Neuronal stem cell (in vitro differentiated cells): ENCODE measurements at regions not wholly inside any gene's neighbourhood (a gene's known extent, or its start where the extent isn't known, plus 50 kb on each side); places are given as distances from the start of the nearest gene placed in this dataset.

ENCODE experiments used
- DNase-seq: peaks from one replicate; pipeline ENCODE4 v3.0.0-alpha.2; 2013; ENCODE audit warnings: low spot score
- H2AFZ ChIP-seq: one replicate; pipeline ENCODE4 v1.6.1; 2013; ENCODE audit warnings: mild to moderate bottlenecking, low read length, inconsistent platforms
- H2AK5ac ChIP-seq: 2 replicates; pipeline ENCODE4 v1.6.1; 2013; ENCODE audit warnings: low read depth, mild to moderate bottlenecking, inconsistent platforms, low read length, moderate library complexity, mixed read lengths
- H2BK120ac ChIP-seq: 2 replicates; pipeline ENCODE4 v1.6.1; 2013; ENCODE audit warnings: low read depth, mild to moderate bottlenecking, inconsistent platforms, low read length, moderate library complexity, mixed read lengths
- H2BK12ac ChIP-seq: one replicate; pipeline ENCODE4 v1.6.1; 2013; ENCODE audit warnings: low read length, inconsistent platforms
- H2BK15ac ChIP-seq: 2 replicates; pipeline ENCODE4 v1.6.1; 2013; ENCODE audit warnings: mild to moderate bottlenecking, low read length, inconsistent platforms, mixed read lengths
- H2BK5ac ChIP-seq: one replicate; pipeline ENCODE4 v1.6.1; 2013; ENCODE audit warnings: inconsistent platforms, mild to moderate bottlenecking, low read length, moderate library complexity
- H3K14ac ChIP-seq: one replicate; pipeline ENCODE4 v1.6.1; 2013; ENCODE audit warnings: low read length, inconsistent platforms
- H3K18ac ChIP-seq: 2 replicates; pipeline ENCODE4 v1.6.1; 2013; ENCODE audit warnings: low read length, inconsistent platforms
- H3K23ac ChIP-seq: 2 replicates; pipeline ENCODE4 v1.6.1; 2013; ENCODE audit warnings: low read depth, mild to moderate bottlenecking, mixed read lengths, low read length, inconsistent platforms; ENCODE audit not compliant: poor library complexity
- H3K27ac ChIP-seq: replicated peaks from 3 replicates; pipeline ENCODE4 v1.5.1; 2013; ENCODE audit warnings: low read length, inconsistent platforms
- H3K27me3 ChIP-seq, 3 experiments: 2 replicates each; pipeline ENCODE4 v1.6.1; 2013; ENCODE audit warnings: low read length in 3 of 3, mild to moderate bottlenecking in 2 of 3, inconsistent platforms in 1 of 3, low read depth in 1 of 3, mixed read lengths in 1 of 3, moderate library complexity in 1 of 3; ENCODE audit not compliant: control insufficient read depth in 3 of 3, insufficient read depth in 3 of 3
- H3K36me3 ChIP-seq, 2 donors: replicated peaks in 1 of 2; 2 replicates each; pipeline ENCODE4 v1.6.1; 2013; ENCODE audit warnings: low read length in 2 of 2; ENCODE audit not compliant: control insufficient read depth in 2 of 2, insufficient read depth in 2 of 2
- H3K4ac ChIP-seq: 2 replicates; pipeline ENCODE4 v1.6.1; 2013; ENCODE audit warnings: inconsistent platforms, mild to moderate bottlenecking, low read length, moderate library complexity
- H3K4me1 ChIP-seq, 2 donors: 1 replicate in 1 of 2; 2 replicates in 1 of 2; pipeline ENCODE4 v1.6.1; 2013; ENCODE audit warnings: low read length in 2 of 2, low read depth in 1 of 2; ENCODE audit not compliant: control insufficient read depth in 2 of 2, insufficient read depth in 1 of 2
- H3K4me2 ChIP-seq: one replicate; pipeline ENCODE4 v1.6.1; 2013; ENCODE audit warnings: mild to moderate bottlenecking, low read length, inconsistent platforms; ENCODE audit not compliant: insufficient read depth, poor library complexity, severe bottlenecking
- H3K4me3 ChIP-seq, 2 donors: 2 replicates each; pipeline ENCODE4 v1.5.1; 2013; ENCODE audit warnings: low read length in 2 of 2, mild to moderate bottlenecking in 2 of 2, inconsistent platforms in 1 of 2, moderate library complexity in 1 of 2
- H3K79me1 ChIP-seq: one replicate; pipeline ENCODE4 v1.6.1; 2013; ENCODE audit warnings: low read depth, mild to moderate bottlenecking, inconsistent platforms, low read length, moderate library complexity
- H3K9ac ChIP-seq: one replicate; pipeline ENCODE4 v1.6.1; 2013; ENCODE audit warnings: mild to moderate bottlenecking, low read depth, low read length, inconsistent platforms; ENCODE audit not compliant: poor library complexity
- H3K9me3 ChIP-seq, 2 donors: replicated peaks in 1 of 2; 2 replicates each; pipeline versions ENCODE3 to v1.6.1; 2013; ENCODE audit warnings: low read length in 2 of 2, mild to moderate bottlenecking in 2 of 2, inconsistent platforms in 1 of 2, low read depth in 1 of 2, mixed read lengths in 1 of 2, moderate library complexity in 1 of 2; ENCODE audit not compliant: control insufficient read depth in 2 of 2, insufficient read depth in 1 of 2
- H4K8ac ChIP-seq: one replicate; pipeline ENCODE4 v1.6.1; 2013; ENCODE audit warnings: low read depth, mild to moderate bottlenecking, inconsistent platforms, low read length, moderate library complexity
- H4K91ac ChIP-seq: one replicate; pipeline ENCODE4 v1.6.1; 2013; ENCODE audit warnings: low read length, low read depth, mild to moderate bottlenecking, inconsistent platforms; ENCODE audit not compliant: poor library complexity
- WGBS, 2 donors: extraction: QIAGEN DNeasy Blood & Tissue Kit; methylation state at CpG; one replicate each; pipeline ENCODE4 v1.1.7; 2013; ENCODE audit warnings: missing lambda C conversion rate in 2 of 2, mixed read lengths in 1 of 2; ENCODE audit not compliant: insufficient read length in 2 of 2, insufficient replicate concordance in 1 of 2; ENCODE audit errors: extremely low coverage in 2 of 2; 5-methylcytosine and 5-hydroxymethylcytosine counted together

GRCh38 chr17:54770836-54771235 is 129.8 kb upstream of the TOM1L1 start:
- H3K36me3 ChIP-seq: no peaks in the 10 kb centered on the region
- no peak overlapping the region for H2BK120ac ChIP-seq
- WGBS, 2 donors: no CpG with 5 or more reads among the region's 2 CpGs
- no peaks in the 10 kb centered on the region for H3K27me3 ChIP-seq
- peaks cover 0 to 2% of the 10 kb centered on the region in 2 donors for H3K9me3 ChIP-seq
- H3K27ac ChIP-seq: no peak overlapping the region
- no peak overlapping the region for H2BK15ac ChIP-seq
- no peak overlapping the region for H3K14ac ChIP-seq
- H3K9ac ChIP-seq: no peak overlapping the region
- H3K4me1 ChIP-seq: no peaks in the 10 kb centered on the region
- no peak overlapping the region for H3K4me2 ChIP-seq
- no peak overlapping the region for H3K4ac ChIP-seq
- H4K8ac ChIP-seq: no peak overlapping the region
- no peak overlapping the region for H3K23ac ChIP-seq
- no peak overlapping the region for H4K91ac ChIP-seq
- no peak overlapping the region for H2AK5ac ChIP-seq
- no peak overlapping the region for H3K4me3 ChIP-seq
- no peak overlapping the region for H2BK5ac ChIP-seq
- H2BK12ac ChIP-seq: no peak overlapping the region
- no peak overlapping the region for H2AFZ ChIP-seq
- H3K18ac ChIP-seq: no peak overlapping the region
- no peak for DNase-seq
- no peaks in the 10 kb centered on the region for H3K79me1 ChIP-seq

- DNase-seq: no peak
- Histone ChIP-seq H3K14ac (no peak overlapping the region), H3K27me3 (no peaks in the 10 kb centered on the region), H4K91ac (no peak overlapping the region), H3K79me1 (no peaks in the 10 kb centered on the region), H3K27ac (no peak overlapping the region), H4K8ac (no peak overlapping the region), H2BK12ac (no peak overlapping the region), H3K9me3 (peaks cover 0 to 2% of the 10 kb centered on the region in 2 donors), H3K4me2 (no peak overlapping the region), H3K4ac (no peak overlapping the region), H3K4me3 (no peak overlapping the region), H3K4me1 (no peaks in the 10 kb centered on the region), H3K18ac (no peak overlapping the region), H3K9ac (no peak overlapping the region), H2BK120ac (no peak overlapping the region), H3K36me3 (no peaks in the 10 kb centered on the region), H2AFZ (no peak overlapping the region), H3K23ac (no peak overlapping the region), H2BK5ac (no peak overlapping the region), H2AK5ac (no peak overlapping the region), H2BK15ac (no peak overlapping the region)
- WGBS, 2 donors: no CpG with 5 or more reads among the region's 1 CpG
Observed at GRCh38 chr17:54771409-54771915, 129.2 kb upstream of the TOM1L1 start.

- H3K9ac ChIP-seq: no peak overlapping the region
- WGBS, 2 donors: no CpG with 5 or more reads among the region's 2 CpGs
Observed at GRCh38 chr17:54780238-54780637, 120.4 kb upstream of the TOM1L1 start.

GRCh38 chr17:54781389-54781788 is 119.3 kb upstream of the TOM1L1 start:
- Histone ChIP-seq H3K4me2 (no peak overlapping the region), H3K18ac (no peak overlapping the region), H3K4me1 (no peaks in the 10 kb centered on the region), H2AFZ (no peak overlapping the region), H3K27ac (no peak overlapping the region), H2AK5ac (no peak overlapping the region), H3K27me3 (no peaks in the 10 kb centered on the region), H2BK5ac (no peak overlapping the region), H3K9me3 (no peaks in the 10 kb centered on the region), H3K79me1 (no peaks in the 10 kb centered on the region), H4K91ac (no peak overlapping the region), H4K8ac (no peak overlapping the region), H3K14ac (no peak overlapping the region), H2BK120ac (no peak overlapping the region), H3K9ac (no peak overlapping the region), H3K23ac (no peak overlapping the region), H2BK15ac (no peak overlapping the region), H3K4ac (no peak overlapping the region), H2BK12ac (no peak overlapping the region), H3K36me3 (no peaks in the 10 kb centered on the region), H3K4me3 (no peak overlapping the region)
- no peak for DNase-seq
- no CpG with 5 or more reads among the region's 3 CpGs for WGBS, 2 donors

More at GRCh38 chr17:54780238-54780637, 120.4 kb upstream of the TOM1L1 start:
- Histone ChIP-seq H3K27me3 (no peaks in the 10 kb centered on the region), H3K23ac (no peak overlapping the region), H2AK5ac (no peak overlapping the region), H3K79me1 (no peaks in the 10 kb centered on the region), H3K4me3 (no peak overlapping the region), H2BK5ac (no peak overlapping the region), H2AFZ (no peak overlapping the region), H2BK12ac (no peak overlapping the region), H3K36me3 (no peaks in the 10 kb centered on the region), H3K27ac (no peak overlapping the region), H4K91ac (no peak overlapping the region), H3K18ac (no peak overlapping the region), H3K4ac (no peak overlapping the region), H3K14ac (no peak overlapping the region), H2BK120ac (no peak overlapping the region), H4K8ac (no peak overlapping the region), H3K9me3 (no peaks in the 10 kb centered on the region), H2BK15ac (no peak overlapping the region), H3K4me2 (no peak overlapping the region), H3K4me1 (no peaks in the 10 kb centered on the region)
- no peak for DNase-seq
